ENCODE measurements at regions not wholly inside any gene's neighbourhood (a gene's known extent, or its start where the extent isn't known, plus 50 kb on each side); places are given as distances from the start of the nearest gene placed in this dataset.

DNA sequence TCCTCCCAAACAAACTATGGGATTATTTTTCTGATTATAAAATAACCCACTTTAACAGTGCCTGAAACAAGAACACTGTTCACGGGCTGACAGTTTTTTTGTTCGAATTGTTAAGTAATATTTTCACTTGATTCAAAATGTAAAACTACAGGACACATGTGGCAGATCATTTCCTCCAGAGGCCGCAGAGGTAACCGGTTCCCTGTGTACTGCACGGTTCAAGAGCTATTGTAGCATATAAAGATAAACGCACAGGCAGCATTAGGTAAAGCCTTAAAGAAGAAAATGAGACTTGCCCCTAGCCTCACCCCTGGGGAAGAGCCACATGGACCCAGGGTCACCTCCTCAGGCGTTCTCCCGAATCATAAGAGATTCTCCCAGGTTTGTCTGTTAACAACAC, 181.3 kb upstream of the AFDN start:
- TF ChIP-seq EZH2 (IDR thresholded peaks at IDR 0.05; ENCODE audit: low read depth) = no peak
- TF ChIP-seq, protein P1, sequence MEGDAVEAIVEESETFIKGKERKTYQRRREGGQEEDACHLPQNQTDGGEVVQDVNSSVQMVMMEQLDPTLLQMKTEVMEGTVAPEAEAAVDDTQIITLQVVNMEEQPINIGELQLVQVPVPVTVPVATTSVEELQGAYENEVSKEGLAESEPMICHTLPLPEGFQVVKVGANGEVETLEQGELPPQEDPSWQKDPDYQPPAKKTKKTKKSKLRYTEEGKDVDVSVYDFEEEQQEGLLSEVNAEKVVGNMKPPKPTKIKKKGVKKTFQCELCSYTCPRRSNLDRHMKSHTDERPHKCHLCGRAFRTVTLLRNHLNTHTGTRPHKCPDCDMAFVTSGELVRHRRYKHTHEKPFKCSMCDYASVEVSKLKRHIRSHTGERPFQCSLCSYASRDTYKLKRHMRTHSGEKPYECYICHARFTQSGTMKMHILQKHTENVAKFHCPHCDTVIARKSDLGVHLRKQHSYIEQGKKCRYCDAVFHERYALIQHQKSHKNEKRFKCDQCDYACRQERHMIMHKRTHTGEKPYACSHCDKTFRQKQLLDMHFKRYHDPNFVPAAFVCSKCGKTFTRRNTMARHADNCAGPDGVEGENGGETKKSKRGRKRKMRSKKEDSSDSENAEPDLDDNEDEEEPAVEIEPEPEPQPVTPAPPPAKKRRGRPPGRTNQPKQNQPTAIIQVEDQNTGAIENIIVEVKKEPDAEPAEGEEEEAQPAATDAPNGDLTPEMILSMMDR (conservative IDR thresholded peaks at IDR 0.05) = no peak
